ENCODE measurements at regions not wholly inside any gene's neighbourhood (a gene's known extent, or its start where the extent isn't known, plus 50 kb on each side); places are given as distances from the start of the nearest gene placed in this dataset.
"Not testable (repeated sequence)": the region's sequence is repeated elsewhere in the genome, so short reads cannot be mapped to it uniquely, and the experiment has no call there.

DNA sequence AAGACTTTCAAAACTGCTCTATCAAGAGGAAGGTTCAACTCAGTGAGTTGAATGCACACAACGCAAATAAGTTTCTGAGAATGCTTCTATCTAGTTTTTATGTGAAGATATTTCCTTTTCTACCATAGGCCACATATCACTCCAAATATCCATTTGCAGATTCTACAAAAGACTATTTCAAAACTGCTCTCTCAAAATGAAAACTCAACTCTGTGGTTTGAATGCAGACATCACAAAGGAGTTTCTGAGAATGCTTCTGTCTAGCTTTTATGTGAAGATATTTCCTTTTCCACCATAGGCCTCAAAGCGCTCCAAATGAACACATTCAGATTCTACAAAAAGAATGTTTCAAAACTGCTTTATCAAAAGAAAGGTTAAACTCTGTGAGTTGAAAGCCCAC is 1093.1 kb upstream of the DEFB115 start:
- not testable (repeated sequence) for DNase-seq

DNA sequence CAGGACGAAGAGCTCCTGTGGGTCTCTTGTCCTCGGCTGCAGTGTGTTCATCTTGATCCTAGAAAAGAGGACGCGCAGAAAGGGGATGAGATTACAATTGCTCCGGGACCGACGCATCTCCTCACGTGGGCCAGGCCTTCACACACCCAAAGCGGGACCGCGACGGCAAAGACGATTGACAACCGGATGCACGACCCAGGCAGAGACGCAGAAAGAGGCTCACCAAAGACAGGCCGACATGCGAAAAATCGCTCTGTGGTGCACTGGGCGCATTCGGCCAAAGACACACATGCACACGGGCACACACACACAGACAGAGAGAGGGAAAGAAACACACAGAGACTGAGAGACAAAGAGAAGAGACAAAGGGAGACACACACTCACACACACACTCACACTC is 1089.9 kb upstream of the DEFB115 start:
- no peak for DNase-seq

DNA sequence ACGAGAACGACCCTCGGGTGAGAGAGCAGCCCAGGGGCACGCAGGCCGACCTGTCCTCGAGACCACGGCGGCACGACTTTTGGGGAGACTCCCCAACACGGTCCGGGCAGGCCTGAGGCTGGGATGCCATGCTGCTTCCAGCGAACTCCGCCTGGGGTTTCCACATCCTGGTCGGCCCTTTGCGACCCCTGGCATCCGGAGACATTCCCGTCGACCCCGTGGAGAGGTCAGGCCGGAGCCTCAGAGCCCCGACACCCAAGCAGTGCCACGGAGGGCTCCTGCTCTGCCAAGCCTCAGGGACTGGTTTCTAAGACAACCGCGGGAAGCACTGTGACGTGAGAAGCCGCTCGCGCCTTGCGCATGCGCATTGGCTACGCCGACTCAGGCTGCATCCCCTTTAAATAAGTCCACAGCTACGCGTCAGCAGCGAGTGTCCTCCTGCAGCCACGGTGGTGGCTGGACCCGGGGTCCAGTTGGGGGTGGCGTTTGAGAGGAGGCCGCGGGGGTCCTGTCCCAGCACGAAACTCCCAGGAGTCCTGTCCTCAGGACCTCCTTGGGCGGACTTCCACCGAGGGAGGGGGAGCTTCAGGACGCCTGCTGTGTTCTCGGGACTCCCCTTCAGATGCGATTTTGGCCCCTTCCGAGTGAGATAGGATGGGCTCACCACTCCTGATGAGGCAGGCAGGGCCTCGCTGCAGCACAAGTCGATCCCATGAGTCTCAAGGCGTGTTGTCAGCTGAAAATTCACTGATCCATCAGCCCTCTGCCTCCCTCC is 1089.3 kb upstream of the DEFB115 start:
- DNase-seq = no peak

DNA sequence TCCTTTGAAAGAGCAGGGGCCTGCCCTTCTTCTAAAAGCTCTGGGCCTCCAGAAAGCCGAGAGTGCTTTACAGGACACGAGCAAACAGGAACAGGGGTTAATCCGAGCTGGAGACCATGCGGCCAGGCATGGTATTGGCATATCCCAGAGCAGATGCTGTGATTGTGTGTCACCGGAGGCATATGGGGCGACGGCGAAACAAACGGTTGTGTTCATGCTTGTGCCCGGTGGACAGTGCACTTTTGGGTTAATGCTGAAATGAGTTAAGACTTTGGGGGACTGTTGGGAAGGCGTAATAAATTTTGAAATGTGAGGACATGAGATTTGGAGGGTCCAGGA is 1088.7 kb upstream of the DEFB115 start:
- no peak for DNase-seq

DNA sequence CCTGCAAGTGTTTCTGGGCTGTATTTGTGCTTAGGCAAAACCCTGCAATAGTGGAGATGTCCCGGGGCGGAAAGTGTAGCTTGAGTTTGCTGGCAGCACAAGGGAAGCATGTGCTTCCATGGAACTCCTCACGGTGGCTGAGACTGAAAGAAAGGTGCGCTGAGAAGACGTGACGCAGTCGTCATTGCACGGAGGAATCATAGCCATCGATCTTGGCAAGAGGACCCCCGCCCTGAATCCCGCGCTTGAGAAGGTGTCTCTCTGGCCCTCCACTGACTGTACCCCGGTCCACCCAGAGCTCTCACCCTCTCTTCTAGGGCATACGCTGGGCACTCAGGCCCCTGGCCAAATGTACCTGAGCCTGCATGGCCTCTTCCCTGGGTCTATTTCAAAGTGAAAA is 1081.8 kb upstream of the DEFB115 start:
- no peak for DNase-seq

DNA sequence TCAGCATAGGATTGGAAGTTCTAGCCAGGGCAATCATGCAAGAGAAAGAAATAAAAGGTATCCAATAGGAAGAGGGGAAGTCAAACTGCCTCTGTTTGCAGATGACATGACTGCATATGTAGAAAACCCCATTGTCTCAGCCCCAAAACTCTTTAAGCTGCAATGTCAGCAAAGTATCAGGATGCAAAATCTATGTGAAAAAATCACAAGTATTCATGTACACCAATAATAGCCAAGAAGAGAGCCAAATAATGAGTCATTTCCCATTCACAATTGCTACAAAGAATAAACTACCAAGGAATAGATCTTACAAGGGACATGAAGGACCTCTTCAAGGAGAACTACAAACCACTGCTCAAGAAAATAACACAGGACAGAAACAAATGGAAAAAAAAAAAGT is 1074.3 kb upstream of the DEFB115 start:
- DNase-seq = not testable (repeated sequence)

DNA sequence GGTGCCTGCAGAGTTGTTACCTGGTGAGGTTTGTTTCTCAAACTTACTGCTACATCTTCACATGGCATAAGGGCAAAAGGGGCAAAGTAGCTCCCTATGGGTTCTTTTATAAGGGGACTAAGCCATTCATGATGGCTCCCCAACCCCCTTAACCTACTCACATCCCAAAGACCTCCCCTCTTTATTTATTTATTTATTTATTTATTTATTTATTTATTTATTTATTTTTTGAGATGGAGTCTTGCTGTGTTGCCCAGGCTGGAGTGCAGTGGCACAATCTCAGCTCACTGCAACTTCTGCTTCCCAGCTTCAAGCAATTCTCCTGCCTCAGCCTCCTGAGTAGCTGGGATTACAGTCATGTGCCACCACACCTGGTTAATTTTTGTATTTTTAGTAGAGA is 1065.7 kb upstream of the DEFB115 start:
- not testable (repeated sequence) for DNase-seq

DNA sequence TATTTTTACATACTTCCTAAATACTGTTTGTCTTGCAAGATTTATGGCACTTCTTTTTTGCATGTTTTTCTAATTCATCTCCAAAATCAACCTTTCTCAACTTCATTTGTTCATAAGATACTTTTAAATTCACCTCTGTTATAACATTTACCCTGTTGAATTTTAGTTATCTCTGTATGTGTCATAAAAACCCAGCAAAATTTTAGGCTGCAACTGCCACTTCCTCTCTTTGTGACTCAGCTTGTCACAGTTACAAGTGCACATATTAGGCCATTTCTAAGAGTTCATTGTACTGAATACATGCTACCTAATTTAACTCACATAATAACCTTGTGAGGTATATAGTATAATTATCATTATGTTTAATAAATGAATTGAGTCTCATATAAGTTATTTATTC is 1023.0 kb upstream of the DEFB115 start:
- DNase-seq = not testable (repeated sequence)

DNA sequence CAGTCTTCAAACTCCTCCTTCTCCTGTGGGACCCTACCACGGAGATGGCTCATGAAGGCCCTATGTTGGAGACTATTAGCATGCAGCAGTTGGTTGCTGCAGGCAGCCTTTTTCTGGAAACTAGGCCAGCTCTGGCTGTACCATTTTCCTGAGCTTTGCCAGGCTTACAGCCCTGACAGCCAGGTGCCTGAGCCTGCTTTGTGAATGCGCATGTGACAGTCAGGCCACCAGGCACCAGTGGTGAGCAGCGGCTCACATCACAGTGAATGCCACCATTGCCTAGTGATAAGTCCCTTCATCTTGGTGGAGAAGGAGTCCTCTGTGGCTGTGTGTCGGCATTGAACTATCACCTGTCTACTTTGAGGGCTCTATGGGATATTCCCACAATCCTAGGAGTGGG is 982.4 kb upstream of the DEFB115 start:
- DNase-seq = not testable (repeated sequence)

DNA sequence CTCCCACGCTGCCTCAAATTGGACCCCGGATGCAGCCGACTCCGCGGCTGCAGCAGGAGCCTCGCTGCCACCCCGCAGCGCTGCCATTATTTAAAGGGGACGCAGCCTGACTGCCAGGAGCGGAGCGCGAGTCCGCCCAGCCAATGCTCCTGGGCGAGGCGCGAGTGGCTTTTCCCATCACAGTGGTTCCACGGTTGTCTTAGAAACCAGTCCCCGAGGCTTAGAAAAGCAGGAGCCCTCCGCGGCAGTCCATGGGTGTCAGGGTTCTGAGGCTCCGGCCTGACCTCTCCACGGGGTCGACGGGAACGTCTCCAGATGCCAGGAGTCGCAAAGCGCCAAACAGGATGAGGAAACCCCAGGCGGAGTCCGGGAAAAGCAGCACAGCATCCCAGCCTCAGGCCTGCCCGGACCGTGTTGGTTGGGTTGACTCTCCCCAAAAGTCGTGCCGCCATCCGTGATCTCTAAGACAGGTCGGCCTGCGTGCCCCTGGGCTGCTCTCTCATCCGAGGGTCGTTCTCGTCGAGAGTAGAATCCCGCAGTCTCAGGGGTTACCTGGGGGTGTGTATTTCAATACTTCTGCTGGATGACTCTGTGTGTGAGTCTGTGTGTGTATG is 975.8 kb upstream of the DEFB115 start:
- no peak for DNase-seq

DNA sequence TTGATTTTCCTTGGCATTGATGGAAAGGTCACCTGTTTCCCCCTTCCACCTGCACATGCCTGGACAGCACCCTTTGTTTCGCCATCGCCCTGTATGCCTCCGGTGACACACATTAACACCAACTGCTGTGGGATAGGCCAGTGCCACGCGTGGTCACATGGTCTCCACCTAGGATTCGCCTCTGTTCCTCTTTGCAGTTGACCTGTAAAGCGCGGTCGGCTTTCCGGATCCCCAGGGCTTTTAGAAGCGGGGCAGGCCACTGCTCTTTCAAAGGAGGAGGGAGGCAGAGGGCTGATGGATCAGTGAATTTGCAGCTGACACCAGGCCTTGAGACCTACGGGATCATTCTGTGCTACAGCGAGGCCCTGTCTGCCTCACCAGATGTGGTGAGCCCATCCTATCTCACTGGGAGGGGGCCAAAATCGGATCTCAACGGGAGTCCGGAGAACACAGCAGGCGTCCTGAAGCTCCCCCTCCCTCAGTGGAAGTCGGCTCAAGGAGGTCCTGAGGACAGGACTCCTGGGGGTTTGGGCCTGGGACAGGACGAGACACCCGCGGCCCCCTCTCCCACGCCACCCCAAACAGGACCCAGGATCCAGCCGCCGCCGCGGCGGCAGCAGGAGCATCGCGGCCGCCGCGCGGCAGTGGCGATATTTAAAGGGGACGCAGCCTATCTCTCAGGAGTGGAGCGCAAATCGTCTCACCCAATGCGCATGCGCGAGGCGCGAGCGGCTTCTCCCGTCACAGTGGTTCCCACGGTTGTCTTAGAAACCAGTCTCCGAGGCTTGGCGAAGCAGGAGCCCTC is 973.8 kb upstream of the DEFB115 start:
- DNase-seq = not testable (repeated sequence)

DNA sequence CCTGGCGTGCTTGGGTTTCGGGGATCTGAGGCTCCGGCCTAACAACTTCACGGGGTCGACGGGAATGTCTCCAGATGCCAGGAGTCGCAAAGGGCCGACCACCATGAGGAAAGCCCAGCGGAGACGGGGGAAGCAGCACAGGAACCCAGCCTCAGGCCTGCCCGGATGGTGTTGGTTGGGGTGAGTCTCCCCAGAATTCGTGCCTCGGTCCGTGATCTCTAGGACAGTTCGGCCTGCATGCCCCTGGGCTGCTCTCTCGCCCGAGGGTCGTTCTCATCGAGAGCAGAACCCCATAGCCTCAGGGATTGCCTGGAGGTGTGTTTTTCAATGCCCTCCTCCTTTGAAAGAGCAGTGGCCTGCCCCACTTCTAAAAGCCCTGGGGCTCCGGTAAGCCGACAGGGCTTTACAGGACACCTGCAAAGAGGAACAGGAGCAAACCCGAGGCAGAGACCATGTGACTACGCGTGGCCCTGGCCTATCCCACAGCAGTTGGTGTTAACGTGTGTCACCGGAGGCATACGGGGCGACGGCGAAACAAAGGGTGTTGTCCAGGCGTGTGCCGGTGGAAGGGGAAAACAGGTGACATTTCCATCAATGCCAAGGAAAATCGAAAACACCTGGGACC is 973.1 kb upstream of the DEFB115 start:
- no peak for DNase-seq

DNA sequence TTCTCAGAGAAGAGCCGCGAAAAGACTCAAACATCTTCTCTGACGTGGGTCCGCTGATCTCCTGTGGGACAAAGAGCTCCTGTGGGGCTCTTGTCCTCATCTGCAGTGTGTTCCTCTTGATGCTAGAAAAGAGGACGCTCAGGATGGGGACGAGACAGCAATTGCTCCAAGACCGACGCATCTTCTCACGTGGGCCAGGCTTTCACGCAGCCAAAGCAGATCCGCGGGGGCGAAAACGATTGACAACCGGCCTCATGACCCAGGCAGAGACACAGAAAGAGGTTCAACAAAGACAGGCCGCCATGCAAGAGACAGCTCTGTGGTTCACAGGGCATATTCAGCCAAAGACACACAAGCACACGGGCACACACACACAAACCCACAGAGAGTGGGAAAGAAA is 971.8 kb upstream of the DEFB115 start:
- DNase-seq = no peak

DNA sequence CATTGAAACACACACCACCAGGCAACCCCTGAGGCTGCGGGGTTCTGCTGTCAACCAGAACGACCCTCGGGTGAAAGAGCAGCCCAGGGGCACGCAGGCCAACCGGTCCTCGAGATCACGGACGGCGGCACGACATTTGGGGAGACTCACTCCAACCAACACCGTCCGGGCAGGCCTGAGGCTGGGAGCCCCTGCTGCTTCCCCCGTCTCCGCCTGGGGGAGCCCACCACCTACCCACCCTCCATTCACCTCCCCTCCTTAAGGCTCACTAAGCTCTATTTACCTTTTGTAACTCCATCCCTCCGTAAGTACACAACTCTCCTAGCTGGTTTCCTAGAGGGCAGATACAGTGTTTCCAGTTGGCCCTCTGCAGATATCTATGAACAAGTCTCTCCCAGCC is 971.3 kb upstream of the DEFB115 start:
- no peak for DNase-seq

DNA sequence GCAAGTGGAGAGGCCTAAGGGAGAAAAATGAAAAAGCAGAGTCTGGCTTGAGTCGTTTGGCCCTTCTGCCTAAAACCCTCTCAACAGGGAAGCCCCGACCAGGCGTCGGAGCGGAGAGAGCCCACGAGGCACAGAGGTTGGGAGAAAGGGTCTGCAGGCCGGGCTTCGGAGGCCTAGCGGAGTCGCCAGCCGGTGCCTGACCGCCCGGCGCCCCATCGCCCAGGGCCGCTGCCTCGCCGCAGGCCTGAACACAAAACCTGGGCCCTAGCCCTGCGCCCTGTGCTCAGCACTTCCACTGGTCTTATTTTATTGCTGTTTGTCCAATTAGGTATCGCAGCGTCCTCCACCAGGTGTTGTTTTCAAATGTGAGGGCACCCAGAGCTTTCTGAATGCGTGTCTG is 970.0 kb upstream of the DEFB115 start:
- not testable (repeated sequence) for DNase-seq

DNA sequence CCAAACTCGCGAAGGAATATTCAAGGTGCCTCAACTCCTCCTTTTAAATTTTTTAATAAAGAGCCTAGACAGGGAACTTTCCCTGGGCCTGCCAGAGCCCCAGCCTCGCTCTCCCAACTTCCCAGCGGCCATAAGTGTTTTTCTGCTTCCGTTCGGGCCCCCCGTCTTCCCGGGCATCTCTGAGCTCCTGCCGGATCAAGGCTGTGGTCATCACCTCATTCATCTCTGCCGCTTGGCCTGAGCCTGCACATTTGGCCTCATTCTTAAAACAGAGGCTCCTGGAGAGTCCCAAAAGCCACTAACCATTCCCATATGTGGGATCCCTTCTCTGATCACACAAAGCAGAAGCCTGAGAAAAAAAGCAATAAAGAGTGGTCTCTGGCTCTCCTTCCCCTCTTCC is 969.1 kb upstream of the DEFB115 start:
- no peak for DNase-seq

DNA sequence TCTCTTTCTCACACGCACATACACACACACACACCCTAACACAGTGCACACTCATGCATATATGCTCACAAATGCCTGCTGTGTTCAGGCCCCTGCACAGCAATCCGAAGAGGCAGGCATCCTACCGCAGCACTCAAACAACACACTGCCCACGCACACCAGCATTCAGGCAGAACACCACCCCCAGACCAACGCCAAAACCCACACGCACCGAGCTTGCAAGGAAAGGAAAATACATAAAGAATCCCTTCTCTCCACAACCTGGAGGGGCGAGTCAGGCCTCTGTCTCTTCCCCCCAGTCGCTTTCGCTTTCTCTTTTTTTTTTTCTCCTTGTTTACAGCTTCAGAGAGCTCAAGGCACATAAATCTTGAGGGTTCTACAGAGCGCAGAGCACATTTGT is 968.4 kb upstream of the DEFB115 start:
- DNase-seq = not testable (repeated sequence)

DNA sequence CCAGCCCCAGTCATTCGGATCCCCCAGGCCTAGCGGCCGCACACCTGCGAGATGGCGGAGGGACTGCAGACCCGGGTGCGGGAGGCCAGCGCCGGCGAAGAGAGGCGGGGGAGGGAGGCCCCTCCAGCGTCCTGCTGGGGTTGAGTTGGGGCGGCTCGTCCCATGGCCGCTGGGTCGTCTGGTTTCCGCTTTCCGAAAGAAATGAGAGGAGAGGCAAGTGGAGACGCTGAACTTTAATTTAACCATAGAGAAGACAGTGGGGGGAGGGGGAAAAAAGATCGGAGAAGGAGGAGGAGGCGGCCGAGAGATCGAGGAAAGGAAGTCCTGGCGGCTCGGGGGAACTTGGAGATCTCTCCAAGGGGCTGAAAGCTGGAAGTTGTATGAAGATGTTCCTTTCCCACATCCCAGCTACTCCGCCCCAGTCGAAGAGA is 967.7 kb upstream of the DEFB115 start:
- DNase-seq = not testable (repeated sequence)

DNA sequence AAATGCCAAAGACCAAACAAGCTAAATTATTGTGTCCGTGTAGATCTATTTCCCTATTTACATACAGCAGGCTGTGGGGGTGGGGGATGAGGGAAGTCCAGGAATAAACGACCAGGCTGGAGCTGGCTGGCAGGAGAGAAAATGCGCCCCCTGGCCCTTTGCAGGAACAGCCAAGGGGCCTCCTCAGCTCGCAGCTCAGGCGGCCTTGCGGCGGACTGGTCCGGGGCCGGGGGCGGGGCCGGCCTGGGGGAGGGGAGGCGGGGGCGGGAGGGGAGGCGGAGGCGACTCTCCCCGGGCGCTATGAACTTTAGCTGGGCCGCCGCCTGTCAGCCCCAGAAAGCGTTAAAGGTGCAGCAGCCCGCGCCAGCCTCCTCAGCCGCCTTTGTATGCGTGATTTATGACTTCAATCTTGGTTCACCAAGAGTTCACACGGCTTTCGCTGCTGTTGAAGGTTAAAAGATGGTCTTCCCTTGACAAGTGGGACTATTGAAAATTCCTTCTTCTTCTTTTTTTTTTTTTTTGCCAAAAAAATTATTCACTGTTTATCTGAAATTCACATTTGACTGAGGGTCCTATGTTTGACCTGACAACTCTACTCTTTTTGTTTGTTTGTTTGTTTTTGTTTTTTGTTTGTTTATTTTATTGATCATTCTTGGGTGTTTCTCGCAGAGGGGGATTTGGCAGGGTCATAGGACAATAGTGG is 967.0 kb upstream of the DEFB115 start:
- not testable (repeated sequence) for DNase-seq

DNA sequence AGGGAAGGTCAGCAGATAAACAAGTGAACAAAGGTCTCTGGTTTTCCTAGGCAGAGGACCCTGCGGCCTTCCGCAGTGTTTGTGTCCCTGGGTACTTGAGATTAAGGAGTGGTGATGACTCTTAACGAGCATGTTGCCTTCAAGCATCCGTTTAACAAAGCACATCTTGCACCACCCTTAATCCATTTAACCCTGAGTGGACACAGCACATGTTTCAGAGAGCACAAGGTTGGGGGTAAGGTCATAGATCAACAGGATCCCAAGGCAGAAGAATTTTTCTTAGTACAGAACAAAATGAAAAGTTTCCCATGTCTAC is 966.4 kb upstream of the DEFB115 start:
- not testable (repeated sequence) for DNase-seq

DNA sequence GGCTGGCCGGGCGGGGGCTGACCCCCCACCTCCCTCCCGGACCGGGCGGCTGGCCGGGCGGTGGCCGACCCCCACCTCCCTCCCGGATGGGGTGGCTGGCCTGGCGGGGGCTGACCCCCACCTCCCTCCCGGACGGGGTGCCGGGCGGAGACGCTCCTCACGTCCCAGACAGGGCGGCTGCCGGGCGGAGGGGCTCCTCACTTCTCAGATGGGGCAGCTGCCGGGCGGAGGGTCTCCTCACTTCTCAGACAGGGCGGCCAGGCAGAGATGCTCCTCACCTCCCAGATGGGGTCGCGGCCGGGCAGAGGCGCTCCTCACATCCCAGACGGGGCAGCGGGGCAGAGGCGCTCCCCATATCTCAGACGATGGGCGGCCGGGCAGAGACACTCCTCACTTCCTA is 965.8 kb upstream of the DEFB115 start:
- not testable (repeated sequence) for DNase-seq

DNA sequence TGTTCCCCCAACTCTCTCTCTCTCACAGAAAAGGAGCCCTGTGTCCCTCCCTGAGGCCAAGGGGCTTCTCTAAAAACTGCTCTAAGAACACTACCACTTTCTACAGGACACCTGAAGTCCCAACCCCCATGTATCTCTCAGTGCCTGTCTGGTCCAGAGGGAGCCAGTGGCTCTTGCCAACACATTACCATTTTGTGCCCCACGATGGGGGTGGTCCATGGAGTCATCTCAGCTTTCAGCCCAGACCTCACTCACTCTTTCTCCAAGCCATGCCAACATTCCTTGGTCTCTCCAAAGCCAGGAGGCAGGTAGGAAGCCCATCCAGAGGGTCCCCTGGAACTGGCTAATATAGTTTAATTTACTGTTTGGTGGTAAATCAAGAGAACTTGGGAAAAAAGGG is 962.1 kb upstream of the DEFB115 start:
- not testable (repeated sequence) for DNase-seq

DNA sequence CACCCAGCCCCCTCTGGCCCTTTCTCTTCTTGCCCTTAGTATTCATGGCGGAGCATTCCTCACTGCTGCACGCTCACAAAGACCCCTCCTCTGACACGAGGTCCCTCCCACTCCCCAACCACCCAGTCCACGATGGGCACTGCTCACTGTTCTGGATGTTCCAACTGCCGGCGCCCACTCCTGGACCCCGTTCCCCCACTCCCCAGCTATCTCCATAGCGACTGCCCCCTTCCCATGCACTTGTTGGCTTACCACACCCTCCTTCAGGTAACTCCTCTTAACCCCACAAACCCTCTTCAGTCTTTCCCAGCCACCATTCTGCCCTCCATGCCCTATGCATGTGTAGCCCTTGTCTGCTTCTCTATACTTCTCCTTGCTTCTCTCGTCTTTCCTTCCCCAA is 961.5 kb upstream of the DEFB115 start:
- DNase-seq = not testable (repeated sequence)

Data from DMS79 (cell line).